ENCODE measurements at regions not wholly inside any gene's neighbourhood (a gene's known extent, or its start where the extent isn't known, plus 50 kb on each side); places are given as distances from the start of the nearest gene placed in this dataset.

GRCh38 chr12:125225641-125226040, 160.4 kb downstream of the AACS start:
- DNase-seq (ENCODE audit: low spot score), result no peak

- peak; percentile 53 for DNase-seq (ENCODE audit: low spot score)
Measured at GRCh38 chr12:125228519-125229260, 163.5 kb downstream of the AACS start.

GRCh38 chr12:125229878-125230530, 164.8 kb downstream of the AACS start:
- no peak for DNase-seq (ENCODE audit: low spot score)

GRCh38 chr12:125233319-125233718, 168.1 kb downstream of the AACS start:
- no peak for DNase-seq (ENCODE audit: low spot score)

- no peak for DNase-seq (ENCODE audit: low spot score)
Measured at GRCh38 chr12:125239563-125239962, 174.3 kb downstream of the AACS start.

GRCh38 chr12:125240717-125241116, 175.5 kb downstream of the AACS start:
- DNase-seq (ENCODE audit: low spot score), result no peak

- DNase-seq (ENCODE audit: low spot score), result no peak
Measured at GRCh38 chr12:125243811-125244210, 178.6 kb downstream of the AACS start.

- no peak for DNase-seq (ENCODE audit: low spot score)
Measured at GRCh38 chr12:125244338-125244737, 179.1 kb downstream of the AACS start.

- no peak for DNase-seq (ENCODE audit: low spot score)
Measured at GRCh38 chr12:125245581-125246557, 180.6 kb downstream of the AACS start.

GRCh38 chr12:125247477-125247876, 182.2 kb downstream of the AACS start:
- DNase-seq (ENCODE audit: low spot score), result peak; percentile 52

- DNase-seq (ENCODE audit: low spot score), result no peak
Measured at GRCh38 chr12:125249066-125249824, 184.0 kb downstream of the AACS start.

GRCh38 chr12:125249932-125250331, 184.7 kb downstream of the AACS start:
- no peak for DNase-seq (ENCODE audit: low spot score)

GRCh38 chr12:125254236-125254635, 189.0 kb downstream of the AACS start:
- DNase-seq (ENCODE audit: low spot score), result no peak

GRCh38 chr12:125254856-125255255, 189.6 kb downstream of the AACS start:
- DNase-seq (ENCODE audit: low spot score), result no peak

GRCh38 chr12:125255935-125256633, 190.8 kb downstream of the AACS start:
- DNase-seq (ENCODE audit: low spot score), result no peak

GRCh38 chr12:125256634-125256936, 191.3 kb downstream of the AACS start:
- DNase-seq (ENCODE audit: low spot score), result no peak

GRCh38 chr12:125259178-125259867, 194.1 kb downstream of the AACS start:
- DNase-seq (ENCODE audit: low spot score), result no peak

GRCh38 chr12:125262851-125263250, 197.6 kb downstream of the AACS start:
- no peak for DNase-seq (ENCODE audit: low spot score)

GRCh38 chr12:125263385-125263784, 198.2 kb downstream of the AACS start:
- DNase-seq (ENCODE audit: low spot score), result no peak

- no peak for DNase-seq (ENCODE audit: low spot score)
Measured at GRCh38 chr12:125267114-125267513, 201.9 kb downstream of the AACS start.

- DNase-seq (ENCODE audit: low spot score), result no peak
Measured at GRCh38 chr12:125269276-125269675, 204.0 kb downstream of the AACS start.
